ENCODE measurements at regions not wholly inside any gene's neighbourhood (a gene's known extent, or its start where the extent isn't known, plus 50 kb on each side); places are given as distances from the start of the nearest gene placed in this dataset.

DNA sequence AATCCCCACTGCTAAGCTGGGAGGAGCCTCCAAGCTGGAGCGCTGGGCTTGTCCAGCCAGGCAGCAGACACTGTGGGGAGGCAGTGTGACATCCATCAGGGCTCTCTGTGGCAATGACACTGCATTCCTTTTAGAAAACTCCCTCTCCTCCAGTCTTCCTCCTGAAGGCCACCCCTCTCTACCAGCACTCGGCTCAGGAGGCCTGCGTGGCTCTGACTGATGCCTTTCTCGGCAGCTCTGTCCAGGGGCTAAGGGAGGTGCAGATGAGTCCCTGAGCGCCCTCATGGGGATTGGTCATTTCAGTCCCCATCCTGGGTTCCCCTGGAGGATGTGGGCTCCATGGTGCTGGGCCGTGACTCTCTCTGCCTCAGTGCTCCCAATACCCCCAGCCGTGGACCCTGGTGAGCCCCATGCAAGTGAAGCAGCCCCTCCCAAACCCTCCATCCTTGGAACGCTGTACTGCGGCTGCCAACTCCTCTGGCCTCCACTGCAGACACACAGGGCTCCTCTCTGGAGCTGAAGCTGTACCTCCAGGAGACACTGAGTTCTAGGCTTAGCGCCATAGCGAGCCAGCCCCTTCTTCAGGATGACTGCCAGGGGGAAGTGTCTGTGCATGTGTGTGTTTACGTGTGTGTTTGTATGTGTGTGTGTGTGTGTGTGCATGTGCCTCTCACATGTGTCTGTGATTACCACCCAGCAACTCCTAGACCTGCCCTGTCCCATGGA lies 209.6 kb downstream of the ERMARD start:
- TF ChIP-seq YY1 (IDR thresholded peaks at IDR 0.05; ENCODE audit: insufficient read depth, insufficient read length) (no peak), ZNF274 (IDR thresholded peaks at IDR 0.05; ENCODE audit: low read depth, low read length) (no peak), SUZ12 (IDR thresholded peaks at IDR 0.05; ENCODE audit: extremely low read depth, insufficient read depth, insufficient read length) (no peak)

Data from NT2/D1 (cell line).